ENCODE measurements at regions not wholly inside any gene's neighbourhood (a gene's known extent, or its start where the extent isn't known, plus 50 kb on each side); places are given as distances from the start of the nearest gene placed in this dataset.

DNA sequence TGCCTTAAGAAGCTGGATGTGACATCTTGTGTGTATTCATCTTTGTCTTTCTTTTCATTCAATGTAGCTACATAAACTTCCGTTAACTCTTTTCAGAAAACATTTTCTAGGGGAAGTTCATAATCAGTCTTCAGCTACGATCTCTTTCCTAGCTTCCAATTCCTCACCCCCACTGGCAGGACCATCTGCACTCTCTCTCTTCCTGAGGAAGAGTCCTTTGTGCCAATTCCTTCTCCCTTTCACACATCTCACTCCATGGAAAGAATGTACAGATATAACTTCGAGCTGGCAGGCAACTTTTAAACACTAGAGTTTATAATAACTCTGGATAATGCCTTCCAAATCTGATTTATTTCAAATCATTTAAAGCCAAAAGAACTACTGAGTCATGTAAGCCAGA lies 495.7 kb downstream of the GALC start:
- DNase-seq, result no peak

DNA sequence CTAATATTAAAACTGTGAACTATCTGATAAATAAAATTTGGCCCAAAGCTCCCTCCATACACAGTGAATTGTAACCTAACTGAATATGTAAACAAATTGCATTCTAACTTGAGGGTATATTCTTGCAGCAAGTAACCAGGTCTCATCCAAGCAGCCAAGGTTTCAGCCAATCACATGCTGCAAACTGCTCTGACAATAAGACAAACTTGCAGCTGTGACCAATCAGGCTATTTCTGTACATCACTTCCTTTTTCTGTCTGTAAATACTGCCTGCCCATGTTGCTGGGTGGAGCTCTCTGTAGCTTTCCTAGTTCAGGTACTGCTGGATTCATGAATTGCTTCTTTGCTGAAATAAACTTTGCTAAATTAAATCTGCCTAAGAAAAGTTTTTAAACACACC lies 499.0 kb downstream of the GALC start:
- no peak for DNase-seq

DNA sequence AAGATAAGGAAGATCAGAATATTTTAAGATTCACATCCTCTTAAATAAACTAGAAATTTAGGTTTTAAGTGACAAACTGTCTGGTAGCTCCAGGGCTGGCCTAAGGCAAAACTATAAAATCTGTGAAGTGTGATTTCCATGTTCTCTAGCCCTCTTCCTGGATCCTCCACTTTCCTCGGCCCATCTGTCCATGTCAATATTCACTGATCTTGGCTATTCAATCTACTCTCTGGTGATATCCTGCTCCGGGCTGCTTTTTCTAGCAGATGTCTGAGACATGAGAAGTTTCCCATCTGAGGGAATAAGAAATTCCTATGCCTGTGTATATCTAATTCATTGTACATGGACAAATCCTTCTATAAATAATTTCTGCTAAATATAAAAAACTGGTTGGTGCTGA lies 500.4 kb downstream of the GALC start:
- DNase-seq, result no peak

- DNase-seq, result no peak
These were observed 501.2 kb downstream of the GALC start for GRCh38 chr14:87491816-87492215.

DNA sequence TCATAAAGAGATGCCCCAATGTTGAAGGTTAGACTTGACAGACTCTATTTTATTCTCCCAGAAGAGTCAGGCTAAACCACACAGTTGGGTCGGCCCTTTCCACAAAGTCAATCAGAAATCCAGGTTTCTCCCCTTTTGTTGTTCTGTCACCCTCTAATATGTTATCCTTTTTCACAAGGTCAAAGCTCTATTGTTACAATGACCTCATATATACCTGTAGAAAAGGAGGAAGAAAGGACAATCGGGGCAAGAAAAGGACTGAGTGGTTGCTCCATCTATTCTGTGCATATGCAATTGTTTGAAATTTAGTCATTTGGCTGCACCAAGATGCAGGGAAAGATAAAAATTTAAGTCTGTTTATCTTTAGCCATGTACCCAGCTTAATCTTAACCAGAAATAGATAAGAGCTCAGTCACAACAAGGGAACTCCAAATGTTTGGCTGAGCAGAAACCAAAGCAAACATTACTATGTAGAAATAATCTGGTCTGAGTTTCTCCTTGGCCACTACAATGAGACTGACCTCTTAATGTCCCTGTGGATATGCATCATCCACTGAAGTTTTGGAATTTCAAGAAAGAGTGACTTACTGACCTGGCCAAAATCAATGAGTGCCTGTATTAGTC lies 503.7 kb downstream of the GALC start:
- no peak for DNase-seq

- no peak for DNase-seq
These were observed 509.4 kb downstream of the GALC start for GRCh38 chr14:87483271-87484260.

- DNase-seq, result no peak
These were observed 524.5 kb downstream of the GALC start for GRCh38 chr14:87468531-87468930.

DNA sequence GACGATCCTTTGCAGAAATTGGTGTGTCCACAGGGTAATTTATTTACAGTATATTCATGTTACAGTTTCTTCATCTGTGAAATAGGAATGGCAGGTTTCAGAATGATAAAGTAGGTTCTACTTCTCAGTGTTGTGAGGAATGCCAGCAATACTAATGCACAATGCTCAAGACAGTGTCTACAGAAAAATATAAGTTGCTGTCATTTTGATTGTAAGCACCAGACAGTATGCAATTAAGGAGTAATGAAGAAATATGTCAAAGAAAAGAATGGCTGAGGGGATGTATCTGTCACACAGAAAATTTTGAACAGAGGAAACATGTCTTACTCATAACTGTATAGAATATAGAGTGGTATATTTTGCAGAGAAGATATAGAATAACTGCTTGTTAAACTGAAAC lies 525.4 kb downstream of the GALC start:
- DNase-seq, result no peak

- DNase-seq, result no peak
These were observed 527.2 kb downstream of the GALC start for GRCh38 chr14:87465770-87466169.

DNA sequence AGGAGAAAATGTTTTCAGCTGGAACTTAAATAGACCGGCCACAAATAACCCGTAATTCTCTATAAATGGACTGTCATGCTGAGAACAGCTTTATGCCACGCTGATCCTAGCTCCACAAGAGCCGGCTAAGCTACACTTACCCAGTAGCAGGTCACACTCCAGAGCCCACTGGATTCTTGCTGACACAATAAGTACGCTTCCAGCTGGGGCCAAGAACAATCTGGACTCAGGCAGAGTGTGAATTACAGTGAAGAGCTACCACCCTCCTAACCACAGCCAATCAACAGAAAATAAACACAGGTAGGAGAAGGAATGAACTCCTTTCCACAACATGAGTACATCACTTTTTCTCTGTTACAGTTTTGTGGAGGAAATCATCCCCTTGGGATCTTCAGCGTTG lies 531.3 kb downstream of the GALC start:
- peak; percentile 86 for DNase-seq

DNA sequence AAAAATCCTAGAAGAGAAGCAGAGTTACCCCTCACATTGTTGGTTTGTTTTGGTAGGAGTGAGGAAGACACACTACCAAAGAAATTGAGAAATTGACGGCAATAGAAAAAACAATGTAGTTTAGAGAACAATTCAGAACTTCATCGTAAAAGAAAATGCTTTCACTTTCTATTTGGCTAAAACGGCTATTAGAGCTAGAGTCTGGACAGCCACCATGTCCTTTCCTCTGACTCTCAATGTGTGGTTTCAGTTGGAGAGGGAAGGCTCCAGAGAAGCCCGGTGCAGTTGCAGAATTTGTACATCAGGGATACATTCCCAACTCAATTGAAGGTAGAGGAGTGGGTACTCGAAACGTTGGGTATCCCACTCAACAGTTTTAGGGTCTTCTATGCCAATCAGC lies 535.3 kb downstream of the GALC start:
- DNase-seq, result no peak

DNA sequence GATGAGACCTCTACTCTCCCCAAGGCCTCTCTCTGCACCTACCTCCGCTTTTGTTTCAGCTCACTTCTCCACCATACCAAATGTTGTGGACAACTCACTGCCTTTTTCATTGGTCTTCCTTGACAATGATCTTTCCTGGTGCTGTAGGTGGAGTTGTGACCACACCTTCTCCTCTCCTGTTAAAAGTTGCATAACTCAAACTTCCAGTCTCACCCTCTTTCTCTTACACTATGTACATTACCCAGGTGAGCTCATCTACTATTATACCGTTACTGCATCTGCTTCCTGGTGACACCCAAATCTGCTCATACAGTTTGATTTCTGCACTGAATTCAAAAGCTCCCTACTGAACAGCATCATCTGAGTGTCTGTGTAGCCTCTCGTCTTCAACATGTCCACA lies 542.8 kb downstream of the GALC start:
- DNase-seq, result no peak

- DNase-seq, result no peak
These were observed 544.0 kb downstream of the GALC start for GRCh38 chr14:87449016-87449415.

GRCh38 chr14:87443787-87444186 lies 549.2 kb downstream of the GALC start:
- DNase-seq, result no peak

DNA sequence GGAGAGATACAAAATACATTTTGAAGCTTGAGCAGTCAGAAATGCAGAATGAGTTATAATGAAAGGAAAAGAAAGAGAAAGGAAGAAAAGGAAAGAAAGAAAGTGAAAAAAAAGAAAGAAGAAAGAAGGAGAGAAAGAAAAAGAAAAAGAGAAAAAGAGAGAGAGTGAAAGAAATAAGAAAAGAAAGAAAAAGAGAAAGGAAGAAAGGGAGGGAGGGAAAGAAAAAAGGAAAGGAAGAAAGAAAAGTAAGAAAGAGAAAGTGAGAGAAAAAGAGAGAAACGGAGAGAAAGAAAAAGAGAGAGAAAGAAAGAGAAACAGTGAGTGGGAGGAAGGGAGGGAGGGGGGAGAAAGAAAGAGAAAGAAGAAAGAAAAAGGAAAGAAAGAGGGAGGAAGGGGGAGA lies 549.9 kb downstream of the GALC start:
- DNase-seq, result no peak

GRCh38 chr14:87437158-87437557 lies 555.8 kb downstream of the GALC start:
- no peak for DNase-seq

DNA sequence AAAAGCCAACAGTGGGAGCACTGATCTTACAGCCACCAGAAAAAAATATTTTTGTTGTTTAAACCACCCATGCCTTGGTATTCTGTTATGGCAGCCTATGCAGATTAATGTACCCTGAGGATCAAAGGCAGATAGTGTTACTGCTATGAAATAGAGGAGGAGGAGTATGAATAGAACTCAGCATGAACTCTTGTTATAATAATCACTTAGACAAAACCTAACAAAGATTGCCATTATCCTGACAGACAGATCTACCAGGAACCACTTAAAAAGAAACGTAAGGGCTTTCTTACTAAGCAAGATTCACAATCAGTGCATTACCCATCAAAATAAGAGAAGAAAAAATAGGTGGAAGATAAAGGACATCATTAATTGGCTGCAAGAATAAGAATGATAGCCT lies 558.3 kb downstream of the GALC start:
- DNase-seq, result no peak

DNA sequence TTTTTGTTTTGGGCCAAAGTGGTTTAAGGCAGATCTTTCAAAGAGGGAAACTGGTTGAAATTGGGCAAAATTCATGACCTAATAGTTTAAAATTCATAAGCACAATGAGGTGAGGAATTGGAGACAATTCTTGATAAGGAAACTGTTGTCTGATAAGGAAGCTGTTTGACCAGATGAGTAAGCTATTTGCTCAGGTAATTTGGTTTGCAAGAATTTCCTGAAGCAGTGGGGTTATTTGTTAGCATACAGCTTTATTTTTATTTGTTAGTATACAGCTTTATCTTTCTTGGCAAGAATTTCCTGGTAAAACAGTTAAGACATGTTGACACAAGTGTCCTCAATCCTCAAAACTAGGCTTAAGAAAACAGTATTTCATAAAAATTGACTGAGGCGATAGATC lies 559.0 kb downstream of the GALC start:
- DNase-seq, result no peak

DNA sequence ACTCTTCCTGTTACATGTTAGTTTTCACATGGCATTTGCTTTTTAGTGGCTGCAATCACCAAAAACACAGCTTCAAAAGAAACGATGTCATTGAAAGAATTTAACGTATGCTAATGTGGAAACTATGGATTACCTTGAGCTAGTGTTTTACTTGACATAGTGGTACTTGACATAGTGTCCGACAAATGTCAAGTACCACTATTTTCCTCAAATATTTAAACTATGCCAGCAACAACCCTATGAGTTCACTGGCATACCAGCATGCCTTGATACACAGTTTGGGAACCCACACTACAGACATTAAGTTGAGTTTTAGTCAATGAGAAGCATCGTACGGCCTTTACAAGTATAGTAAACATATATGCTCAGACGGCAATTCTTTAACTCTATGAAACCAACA lies 560.3 kb downstream of the GALC start:
- no peak for DNase-seq

- DNase-seq, result no peak
These were observed 562.2 kb downstream of the GALC start for GRCh38 chr14:87430810-87431209.

GRCh38 chr14:87430214-87430613 lies 562.8 kb downstream of the GALC start:
- no peak for DNase-seq

- DNase-seq, result no peak
These were observed 573.1 kb downstream of the GALC start for GRCh38 chr14:87419925-87420324.

DNA sequence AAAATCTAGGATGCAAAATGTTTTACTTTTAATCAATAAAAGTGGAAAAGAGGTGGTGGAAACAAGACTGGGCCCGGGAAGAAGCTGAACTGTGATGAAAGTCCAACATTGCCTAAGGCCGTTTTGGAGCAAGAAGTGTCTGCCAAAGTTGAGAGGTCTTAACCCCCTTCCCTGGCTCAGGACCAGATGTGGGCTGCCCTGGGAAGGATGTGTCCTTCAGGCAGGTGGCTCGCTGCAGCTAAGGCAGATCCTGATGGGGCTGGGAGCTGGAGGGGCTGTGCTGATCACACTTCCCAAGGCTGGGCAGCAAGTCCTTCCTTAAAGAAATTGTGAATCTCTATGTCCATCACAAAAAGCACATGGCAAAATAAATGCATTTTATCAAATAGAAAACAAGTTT lies 581.6 kb downstream of the GALC start:
- no peak for DNase-seq

- no peak for DNase-seq
These were observed 583.6 kb downstream of the GALC start for GRCh38 chr14:87409393-87409792.

- no peak for DNase-seq
These were observed 585.6 kb downstream of the GALC start for GRCh38 chr14:87407344-87407743.

All from DMS79 (cell line).